B cell (primary cell): ENCODE measurements at regions not wholly inside any gene's neighbourhood (a gene's known extent, or its start where the extent isn't known, plus 50 kb on each side); places are given as distances from the start of the nearest gene placed in this dataset.

ENCODE experiments used
- EZH2 ChIP-seq: IDR thresholded peaks from 2 replicates; pipeline ENCODE4 v1.6.1; 2012; ENCODE audit warnings: borderline replicate concordance, low read depth, mild to moderate bottlenecking, moderate library complexity, low read length; ENCODE audit not compliant: insufficient read depth, poor library complexity, severe bottlenecking
- TF ChIP-seq, protein P1 (sequence below): fragments of 200-600 bp; IDR thresholded peaks from one replicate; pipeline ENCODE4 v1.8.0; 2022; ENCODE audit warnings: antibody characterized with exemption, mild to moderate bottlenecking

GRCh38 chr12:76688631-76689030, 75.3 kb upstream of the ZDHHC17 start:
- no peak for TF ChIP-seq EZH2
- TF ChIP-seq, protein P1, sequence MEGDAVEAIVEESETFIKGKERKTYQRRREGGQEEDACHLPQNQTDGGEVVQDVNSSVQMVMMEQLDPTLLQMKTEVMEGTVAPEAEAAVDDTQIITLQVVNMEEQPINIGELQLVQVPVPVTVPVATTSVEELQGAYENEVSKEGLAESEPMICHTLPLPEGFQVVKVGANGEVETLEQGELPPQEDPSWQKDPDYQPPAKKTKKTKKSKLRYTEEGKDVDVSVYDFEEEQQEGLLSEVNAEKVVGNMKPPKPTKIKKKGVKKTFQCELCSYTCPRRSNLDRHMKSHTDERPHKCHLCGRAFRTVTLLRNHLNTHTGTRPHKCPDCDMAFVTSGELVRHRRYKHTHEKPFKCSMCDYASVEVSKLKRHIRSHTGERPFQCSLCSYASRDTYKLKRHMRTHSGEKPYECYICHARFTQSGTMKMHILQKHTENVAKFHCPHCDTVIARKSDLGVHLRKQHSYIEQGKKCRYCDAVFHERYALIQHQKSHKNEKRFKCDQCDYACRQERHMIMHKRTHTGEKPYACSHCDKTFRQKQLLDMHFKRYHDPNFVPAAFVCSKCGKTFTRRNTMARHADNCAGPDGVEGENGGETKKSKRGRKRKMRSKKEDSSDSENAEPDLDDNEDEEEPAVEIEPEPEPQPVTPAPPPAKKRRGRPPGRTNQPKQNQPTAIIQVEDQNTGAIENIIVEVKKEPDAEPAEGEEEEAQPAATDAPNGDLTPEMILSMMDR = no peak
